AG04450 (cell line): ENCODE measurements at regions not wholly inside any gene's neighbourhood (a gene's known extent, or its start where the extent isn't known, plus 50 kb on each side); places are given as distances from the start of the nearest gene placed in this dataset.

ENCODE experiments used
- CTCF ChIA-PET: fragments of 300-600, 350-600 bp; formaldehyde crosslinking; extraction: SDS; loops from one replicate; lab custom pipeline; 2022; ENCODE audit warnings: antibody characterized with exemption, inconsistent platforms; lab: Charles Lee
- POLR2A ChIA-PET: fragments of 350-600 bp; formaldehyde crosslinking; extraction: SDS; loops from one replicate; lab custom pipeline; 2021; ENCODE audit warnings: antibody characterized with exemption, inconsistent platforms; lab: Yijun Ruan, JAX
- DNase-seq: peaks from one replicate; pipeline ENCODE4 v3.0.0-alpha.2; 2011; ENCODE audit warnings: low read depth, low spot score
- H3K27ac ChIP-seq: one replicate; pipeline ENCODE4 v1.5.1; 2012; ENCODE audit warnings: low read depth, low read length, control low read depth
- H3K27me3 ChIP-seq: one replicate; pipeline ENCODE4 v1.6.0; 2012; ENCODE audit warnings: low read length; ENCODE audit not compliant: control insufficient read depth, insufficient read depth
- H3K4me3 ChIP-seq: 2 replicates; pipeline ENCODE4 v1.5.1; 2011; ENCODE audit warnings: mild to moderate bottlenecking, low read depth, low read length, control low read depth
- H3K9me3 ChIP-seq: 2 replicates; pipeline ENCODE4 v1.5.1; 2012; ENCODE audit warnings: low read length; ENCODE audit not compliant: control insufficient read depth, insufficient read depth
- TF ChIP-seq, protein P1 (sequence below): IDR thresholded peaks from 2 replicates; pipeline ENCODE4 v1.5.1; 2011; ENCODE audit warnings: low read depth, low read length, control low read depth, inconsistent platforms

DNA sequence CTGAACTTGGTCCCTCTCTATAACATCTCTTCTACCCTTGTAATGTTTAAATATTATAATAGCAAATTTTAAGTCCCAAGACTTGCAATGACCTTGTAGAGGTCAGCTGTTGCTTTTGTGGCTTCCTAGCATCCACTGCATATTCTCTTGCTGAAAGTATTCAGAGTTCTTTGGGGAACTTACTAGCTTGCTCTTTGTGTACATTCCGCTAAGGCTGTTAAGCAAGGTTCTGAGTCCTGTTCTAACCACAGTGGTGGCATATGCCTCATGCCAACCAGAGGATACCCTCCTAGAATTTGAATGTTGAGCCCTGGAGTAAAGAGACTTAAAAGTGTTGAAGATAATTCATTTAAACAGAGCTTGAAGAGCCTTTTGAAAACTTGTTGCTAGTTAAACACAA is 570.9 kb downstream of the TLE1 start:
- DNase-seq, result no peak
- CTCF ChIA-PET, result no interaction called here

DNA sequence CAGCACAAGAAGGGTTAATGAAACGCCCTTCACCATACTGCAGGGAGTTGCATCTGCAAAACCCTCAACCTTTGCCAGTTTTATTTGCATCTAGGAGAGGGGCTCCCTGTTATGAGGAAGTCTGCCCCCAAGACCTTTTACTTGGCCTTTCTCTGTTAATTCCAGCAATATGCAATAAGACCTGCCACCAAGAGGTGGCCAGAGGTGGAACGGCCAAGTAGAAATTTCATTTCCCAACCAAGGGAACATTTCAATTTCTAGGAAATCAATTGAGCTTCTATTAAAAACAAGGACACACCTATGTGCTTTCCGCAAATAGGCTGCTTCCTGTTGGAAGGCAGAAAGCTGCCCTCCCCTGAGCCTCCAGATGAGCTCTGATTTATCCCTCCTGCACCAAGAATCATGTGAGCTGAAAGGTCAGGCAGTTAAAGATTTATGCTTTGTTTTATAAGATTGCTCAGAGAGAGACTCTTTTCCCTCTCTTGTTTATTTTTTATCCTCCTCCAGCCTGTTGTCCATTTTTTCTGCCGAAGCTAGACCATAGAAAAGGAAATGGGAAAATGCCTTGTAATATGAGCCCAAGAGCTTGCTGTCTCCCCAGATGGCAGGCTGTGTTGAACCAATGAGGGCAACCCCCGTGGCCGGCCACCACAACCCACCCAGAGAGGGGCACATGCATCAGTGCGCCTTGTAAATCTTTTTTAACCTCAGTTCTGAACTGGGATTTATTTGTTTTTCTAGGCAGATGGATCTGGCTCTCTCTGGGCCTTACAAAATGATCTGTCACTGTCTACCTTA is 572.8 kb downstream of the TLE1 start:
- peak; percentile 10 for DNase-seq
- ChIA-PET CTCF (interaction anchor here (1.1 kb wide), 1 partner anchor 12 kb away, joined by 3 read pairs; no protein-coding TSS in a partner anchor), POLR2A (interaction anchor here (0.6 kb wide), 2 partner anchors 18 to 21 kb away, joined by 3 read pairs; no protein-coding TSS in a partner anchor)

More for the DNA sequence above, 570.9 kb downstream of the TLE1 start:
- H3K4me3 ChIP-seq, result no peak overlapping the region
- TF ChIP-seq, protein P1, sequence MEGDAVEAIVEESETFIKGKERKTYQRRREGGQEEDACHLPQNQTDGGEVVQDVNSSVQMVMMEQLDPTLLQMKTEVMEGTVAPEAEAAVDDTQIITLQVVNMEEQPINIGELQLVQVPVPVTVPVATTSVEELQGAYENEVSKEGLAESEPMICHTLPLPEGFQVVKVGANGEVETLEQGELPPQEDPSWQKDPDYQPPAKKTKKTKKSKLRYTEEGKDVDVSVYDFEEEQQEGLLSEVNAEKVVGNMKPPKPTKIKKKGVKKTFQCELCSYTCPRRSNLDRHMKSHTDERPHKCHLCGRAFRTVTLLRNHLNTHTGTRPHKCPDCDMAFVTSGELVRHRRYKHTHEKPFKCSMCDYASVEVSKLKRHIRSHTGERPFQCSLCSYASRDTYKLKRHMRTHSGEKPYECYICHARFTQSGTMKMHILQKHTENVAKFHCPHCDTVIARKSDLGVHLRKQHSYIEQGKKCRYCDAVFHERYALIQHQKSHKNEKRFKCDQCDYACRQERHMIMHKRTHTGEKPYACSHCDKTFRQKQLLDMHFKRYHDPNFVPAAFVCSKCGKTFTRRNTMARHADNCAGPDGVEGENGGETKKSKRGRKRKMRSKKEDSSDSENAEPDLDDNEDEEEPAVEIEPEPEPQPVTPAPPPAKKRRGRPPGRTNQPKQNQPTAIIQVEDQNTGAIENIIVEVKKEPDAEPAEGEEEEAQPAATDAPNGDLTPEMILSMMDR, result no peak
- H3K27ac ChIP-seq, result no peak overlapping the region
- H3K9me3 ChIP-seq, result peaks cover 6% of the 10 kb centered on the region; the same call in 1 of the 2 replicates
- H3K27me3 ChIP-seq, result no peaks in the 10 kb centered on the region
- POLR2A ChIA-PET, result no interaction called here

DNA sequence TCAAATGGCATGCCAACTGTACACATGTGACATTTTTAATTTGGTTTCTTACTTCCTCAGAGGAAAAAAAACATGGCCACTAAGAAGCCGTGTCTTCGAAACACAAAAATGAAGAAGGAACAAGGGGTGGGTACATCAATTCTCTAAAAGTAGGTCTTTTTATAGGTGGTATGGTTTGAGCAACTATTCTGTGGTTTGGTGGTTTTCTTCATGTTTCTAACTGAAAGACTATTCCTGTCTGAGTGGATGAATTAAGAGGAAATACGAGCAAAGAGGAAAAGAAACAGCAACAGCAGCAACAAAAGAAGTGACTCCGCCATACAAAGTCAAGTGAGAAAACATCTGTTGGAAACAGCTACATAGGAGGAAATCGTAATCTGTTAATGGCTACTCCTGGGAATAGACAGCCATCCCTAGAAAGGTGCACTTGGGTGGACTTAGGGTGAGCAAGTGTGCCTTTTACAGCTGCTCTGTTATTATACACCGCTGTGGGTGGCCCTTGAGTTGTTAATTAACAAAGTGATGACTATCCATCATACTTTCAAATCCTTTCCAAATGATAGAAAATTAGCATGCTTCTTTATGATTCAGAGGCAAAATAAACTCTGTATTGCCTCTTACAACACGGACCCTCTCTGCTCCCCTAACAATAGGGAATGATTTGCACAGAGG is 575.8 kb downstream of the TLE1 start:
- Histone ChIP-seq H3K27ac (no peak overlapping the region), H3K27me3 (no peaks in the 10 kb centered on the region), H3K4me3 (no peak overlapping the region), H3K9me3 (no peaks in the 10 kb centered on the region)
- POLR2A ChIA-PET, result no interaction called here
- TF ChIP-seq, protein P1, result no peak
- CTCF ChIA-PET, result no interaction called here
- no peak for DNase-seq

More for the DNA sequence above, 572.8 kb downstream of the TLE1 start:
- Histone ChIP-seq H3K27me3 (no peaks in the 10 kb centered on the region), H3K27ac (no peak overlapping the region), H3K4me3 (no peak overlapping the region), H3K9me3 (no peaks in the 10 kb centered on the region)
- TF ChIP-seq, protein P1, result no peak

DNA sequence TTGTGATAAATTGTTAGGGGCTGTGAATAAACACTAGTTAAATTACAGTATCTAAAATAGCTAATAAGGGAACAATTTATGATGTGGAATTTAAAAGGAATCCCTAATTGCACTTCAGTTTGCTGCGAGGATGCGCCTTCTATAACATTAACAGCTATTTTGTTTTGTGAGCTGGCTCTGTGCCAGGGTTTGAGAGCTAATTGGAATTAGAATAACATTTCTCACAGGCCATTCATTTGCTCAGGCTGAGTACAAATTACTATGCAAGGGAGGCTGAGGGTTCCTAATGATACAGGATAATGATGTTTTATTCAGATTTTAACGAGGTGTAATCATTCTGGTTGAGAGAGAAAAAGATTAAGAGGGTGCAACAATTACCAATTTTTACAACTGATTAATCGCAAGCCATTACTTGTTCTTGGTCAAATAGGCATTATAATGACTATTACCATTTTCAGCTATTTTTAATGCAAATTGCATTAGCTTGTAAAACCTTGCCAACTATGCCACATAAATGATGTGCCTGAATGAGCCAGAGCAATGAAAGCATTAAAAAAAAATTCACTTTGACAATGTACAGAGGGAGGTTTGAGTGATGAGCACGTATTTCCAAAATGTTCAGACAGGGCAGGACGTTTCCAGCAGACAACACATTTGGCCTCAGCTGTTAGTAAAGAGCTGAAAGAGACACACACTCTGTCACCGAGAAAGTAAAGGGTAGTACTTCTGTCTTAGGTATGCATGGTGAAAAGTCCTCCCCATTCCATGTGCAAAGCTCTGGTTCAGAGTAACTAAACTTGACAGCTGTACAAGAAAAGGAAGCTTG is 576.5 kb downstream of the TLE1 start:
- Histone ChIP-seq H3K27ac (no peak overlapping the region), H3K9me3 (no peaks in the 10 kb centered on the region), H3K27me3 (no peaks in the 10 kb centered on the region), H3K4me3 (no peak overlapping the region)
- ChIA-PET POLR2A (no interaction called here), CTCF (no interaction called here)
- DNase-seq, result no peak
- TF ChIP-seq, protein P1, result no peak
